Natural killer cell (primary cell): ENCODE measurements at regions not wholly inside any gene's neighbourhood (a gene's known extent, or its start where the extent isn't known, plus 50 kb on each side); places are given as distances from the start of the nearest gene placed in this dataset.

Experiments used
- ATAC-seq, 3 donors: fragments of 150-1000 bp in 2 of 3; fragments of 200-7000 bp in 1 of 3; cut with Tn5 transposase; 1 replicate in 1 of 3; 2 replicates in 2 of 3; pipeline ENCODE4 v1.10.0; 2021; ENCODE audit warnings: mild to moderate bottlenecking in 2 of 3, moderate library complexity in 2 of 3
- DNase-seq, 2 donors: peaks; one replicate each; pipeline versions ENCODE4 v3.0.0 to v3.0.0-alpha.2; 2013 to 2021; ENCODE audit warnings: mixed read lengths in 1 of 2
- H3K27ac ChIP-seq: one replicate; pipeline ENCODE4 v1.5.1; 2013; ENCODE audit warnings: mild to moderate bottlenecking, low read length
- H3K27me3 ChIP-seq: one replicate; pipeline ENCODE4 v1.6.1; 2013; ENCODE audit warnings: low read length; ENCODE audit not compliant: control insufficient read depth, insufficient read depth
- H3K36me3 ChIP-seq: one replicate; pipeline ENCODE4 v1.6.1; 2013; ENCODE audit warnings: low read length; ENCODE audit not compliant: control insufficient read depth, insufficient read depth
- H3K4me1 ChIP-seq: one replicate; pipeline ENCODE4 v1.6.1; 2013; ENCODE audit warnings: low read length; ENCODE audit not compliant: control insufficient read depth, insufficient read depth
- H3K4me3 ChIP-seq: one replicate; pipeline ENCODE4 v1.5.1; 2013; ENCODE audit warnings: low read length
- H3K9me3 ChIP-seq: one replicate; pipeline ENCODE4 v1.6.1; 2013; ENCODE audit warnings: low read length; ENCODE audit not compliant: control insufficient read depth, insufficient read depth
- H3K27ac Mint-ChIP-seq, 2 donors: one replicate each; pipeline ENCODE4 v1.8.0; 2022; ENCODE audit warnings: mild to moderate bottlenecking in 2 of 2, mixed read lengths in 2 of 2, moderate library complexity in 1 of 2
- H3K27me3 Mint-ChIP-seq, 2 donors: one replicate each; pipeline ENCODE4 v1.8.0; 2022; ENCODE audit warnings: low read depth in 2 of 2, mixed read lengths in 2 of 2
- H3K36me3 Mint-ChIP-seq: one replicate; pipeline ENCODE4 v1.8.0; 2022; ENCODE audit warnings: mixed read lengths
- H3K4me1 Mint-ChIP-seq, 2 donors: one replicate each; pipeline ENCODE4 v1.8.0; 2022; ENCODE audit warnings: mixed read lengths in 2 of 2
- H3K4me3 Mint-ChIP-seq: one replicate; pipeline ENCODE4 v1.8.0; 2022; ENCODE audit warnings: mild to moderate bottlenecking, moderate library complexity, mixed read lengths
- H3K9me3 Mint-ChIP-seq, 2 donors: one replicate each; pipeline ENCODE4 v1.8.0; 2022; ENCODE audit warnings: mixed read lengths in 2 of 2
- CTCF ChIP-seq: fragments of 200-600 bp; IDR thresholded peaks from one replicate; pipeline ENCODE4 v1.8.0; 2022; ENCODE audit warnings: antibody characterized with exemption
- WGBS: methylation state at CpG from one replicate; pipeline ENCODE4 v1.1.7; 2013; ENCODE audit warnings: missing lambda C conversion rate; ENCODE audit not compliant: insufficient coverage; 5-methylcytosine and 5-hydroxymethylcytosine counted together
- intact Hi-C: fragments of 100-400 bp; cut with micrococcal nuclease; formaldehyde crosslinking; loops from one replicate; pipeline ENCODE4 v1.14.2; 2022

- H3K9me3 ChIP-seq: peaks cover 4% of the 10 kb centered on the region
- Mint-ChIP-seq H3K4me3 (no peak overlapping the region), H3K27me3 (no peaks in the 10 kb centered on the region), H3K27ac (no peak overlapping the region), H3K4me1 (no peaks in the 10 kb centered on the region), H3K9me3 (peaks cover 14 to 21% of the 10 kb centered on the region in 2 donors), H3K36me3 (peaks cover 8% of the 10 kb centered on the region)
- no peak overlapping the region for H3K27ac ChIP-seq
- no peak for TF ChIP-seq CTCF
- no peak for ATAC-seq
- no peaks in the 10 kb centered on the region for H3K4me1 ChIP-seq
- no peaks in the 10 kb centered on the region for H3K27me3 ChIP-seq
- H3K36me3 ChIP-seq: no peaks in the 10 kb centered on the region
- DNase-seq: no peak
- no peak overlapping the region for H3K4me3 ChIP-seq
- WGBS: 92% methylated on average over 2 of the region's 2 CpGs
- intact Hi-C loops: no loop called here
Observed at GRCh38 chr6:22779062-22779461, 209.7 kb downstream of the HDGFL1 start.

GRCh38 chr6:22783931-22784330 is 214.6 kb downstream of the HDGFL1 start:
- 72% methylated on average over 4 of the region's 4 CpGs for WGBS
- Mint-ChIP-seq H3K4me1 (no peaks in the 10 kb centered on the region), H3K4me3 (no peak overlapping the region), H3K9me3 (peaks cover 11 to 20% of the 10 kb centered on the region in 2 donors), H3K27me3 (no peaks in the 10 kb centered on the region), H3K27ac (no peak overlapping the region), H3K36me3 (peaks cover under 1% of the 10 kb centered on the region)
- no peak for TF ChIP-seq CTCF
- H3K9me3 ChIP-seq: peaks cover 4% of the 10 kb centered on the region
- DNase-seq (no peak), ATAC-seq (no peak)
- H3K4me3 ChIP-seq: no peak overlapping the region
- intact Hi-C loops: no loop called here
- no peaks in the 10 kb centered on the region for H3K36me3 ChIP-seq
- H3K27ac ChIP-seq: no peak overlapping the region
- H3K27me3 ChIP-seq: no peaks in the 10 kb centered on the region
- no peaks in the 10 kb centered on the region for H3K4me1 ChIP-seq

GRCh38 chr6:22784601-22785410 is 215.4 kb downstream of the HDGFL1 start:
- Mint-ChIP-seq H3K36me3 (no peaks in the 10 kb centered on the region), H3K4me3 (no peak overlapping the region), H3K27me3 (no peaks in the 10 kb centered on the region), H3K4me1 (no peaks in the 10 kb centered on the region), H3K27ac (no peak overlapping the region), H3K9me3 (peaks cover 10 to 19% of the 10 kb centered on the region in 2 donors)
- intact Hi-C loops: no loop called here
- WGBS: 93% methylated on average over 10 of the region's 12 CpGs
- H3K4me3 ChIP-seq: no peak overlapping the region
- TF ChIP-seq CTCF: no peak
- H3K27me3 ChIP-seq: no peaks in the 10 kb centered on the region
- ATAC-seq (no peak), DNase-seq (no peak)
- H3K9me3 ChIP-seq: no peaks in the 10 kb centered on the region
- H3K4me1 ChIP-seq: no peaks in the 10 kb centered on the region
- no peaks in the 10 kb centered on the region for H3K36me3 ChIP-seq
- no peak overlapping the region for H3K27ac ChIP-seq

- no peak for ATAC-seq
- Histone ChIP-seq H3K4me1 (no peaks in the 10 kb centered on the region), H3K4me3 (no peak overlapping the region), H3K27me3 (no peaks in the 10 kb centered on the region), H3K9me3 (no peaks in the 10 kb centered on the region), H3K27ac (no peak overlapping the region), H3K36me3 (no peaks in the 10 kb centered on the region)
- no peaks in the 10 kb centered on the region for H3K27me3 Mint-ChIP-seq
- peaks cover 12 to 15% of the 10 kb centered on the region in 2 donors for H3K9me3 Mint-ChIP-seq
- intact Hi-C loops: no loop called here
- 90% methylated on average over 7 of the region's 7 CpGs for WGBS
- no peaks in the 10 kb centered on the region for H3K4me1 Mint-ChIP-seq
- H3K27ac Mint-ChIP-seq: no peak overlapping the region
- no peaks in the 10 kb centered on the region for H3K36me3 Mint-ChIP-seq
- no peak for DNase-seq
- no peak for TF ChIP-seq CTCF
- no peak overlapping the region for H3K4me3 Mint-ChIP-seq
Observed at GRCh38 chr6:22788038-22788437, 218.7 kb downstream of the HDGFL1 start.
